HCT116 (cell line): ENCODE measurements at regions not wholly inside any gene's neighbourhood (a gene's known extent, or its start where the extent isn't known, plus 50 kb on each side); places are given as distances from the start of the nearest gene placed in this dataset.

Experiments used
- ATAC-seq: fragments of 200-7000 bp; cut with Tn5 transposase; 2 replicates; pipeline ENCODE4 v1.9.1; 2020; ENCODE audit warnings: mild to moderate bottlenecking, moderate library complexity
- BruUV-seq: library from RNA; stranded (reverse); fragments of 400-500 nt; replicated peaks from 2 replicates; lab custom pipeline; 2021; lab: Mats Ljungman, UMichigan
- CTCF ChIA-PET: fragments of 300-600 bp; sonication (Branson Sonifier 250); formaldehyde crosslinking; loops from one replicate; lab custom pipeline; 2021; ENCODE audit warnings: antibody characterized with exemption; lab: Charles Lee
- POLR2A ChIA-PET: fragments of 300-600, 350-600 bp; sonication (Branson Sonifier 250); formaldehyde crosslinking; loops from one replicate; lab custom pipeline; 2021; ENCODE audit warnings: antibody characterized with exemption; lab: Charles Lee
- RAD21 ChIA-PET, 2 experiments: fragments of 300-600 bp; sonication (Branson Sonifier 250); formaldehyde crosslinking; loops; one replicate each; lab custom pipeline; 2023; ENCODE audit warnings: low total read pairs in 2 of 2; ENCODE audit not compliant: uncharacterized antibody in 2 of 2, unreplicated experiment in 2 of 2, low non-redundant PET in 1 of 2; lab: Charles Lee
- DNase-seq: peaks from one replicate; pipeline ENCODE4 v3.0.0-alpha.2; 2010; ENCODE audit warnings: low read depth, low spot score
- H2AFZ ChIP-seq: fragments of 200-600 bp; shearing (Covaris generic), sonication (generic); 2 replicates; pipeline ENCODE4 v1.6.1; 2017; ENCODE audit warnings: low read depth, mixed run types, mixed read lengths, antibody characterized with exemption, low read length; ENCODE audit not compliant: poor library complexity, severe bottlenecking
- H3K27ac ChIP-seq: 2 replicates; pipeline ENCODE4 v1.5.1; 2012; ENCODE audit warnings: low read depth, low read length
- H3K27me3 ChIP-seq: fragments of 200-600 bp; sonication (generic); 2 replicates; pipeline ENCODE4 v1.6.1; 2016; ENCODE audit warnings: mixed run types, low read length, mixed read lengths; ENCODE audit not compliant: insufficient read depth
- H3K36me3 ChIP-seq, 2 experiments: fragments of 200-500 bp in 1 of 2; fragments of 200-600 bp in 1 of 2; sonication (Bioruptor generic) in 1 of 2; sonication (generic) in 1 of 2; 2 replicates each; pipeline versions ENCODE4 v1.5.1 to v1.6.1; 2014 to 2016; ENCODE audit warnings: low read length in 2 of 2, inconsistent platforms in 1 of 2, mixed read lengths in 1 of 2, mixed run types in 1 of 2; ENCODE audit not compliant: insufficient read depth in 2 of 2, control insufficient read depth in 1 of 2
- H3K4me1 ChIP-seq, 2 experiments: fragments of 200-600 bp in 1 of 2; sonication (generic) in 1 of 2; 2 replicates each; pipeline versions ENCODE4 v1.5.1 to v1.6.1; 2012 to 2017; ENCODE audit warnings: low read length in 2 of 2, inconsistent platforms in 1 of 2, mild to moderate bottlenecking in 1 of 2, mixed read lengths in 1 of 2, mixed run types in 1 of 2, moderate library complexity in 1 of 2; ENCODE audit not compliant: insufficient read depth in 2 of 2, control insufficient read depth in 1 of 2
- H3K4me2 ChIP-seq: fragments of 200-600 bp; sonication (generic); 2 replicates; pipeline ENCODE4 v1.6.1; 2017; ENCODE audit warnings: mixed run types, low read length, mixed read lengths
- H3K4me3 ChIP-seq, 2 experiments: fragments of 200-600 bp in 1 of 2; sonication (generic) in 1 of 2; replicated peaks in 1 of 2; 2 replicates each; pipeline ENCODE4 v1.5.1; 2011 to 2016; ENCODE audit warnings: low read length in 2 of 2, control low read depth in 1 of 2, low read depth in 1 of 2, mild to moderate bottlenecking in 1 of 2, mixed read lengths in 1 of 2, mixed run types in 1 of 2
- H3K79me2 ChIP-seq: fragments of 200-600 bp; sonication (generic); 2 replicates; pipeline ENCODE4 v1.6.1; 2017; ENCODE audit warnings: mild to moderate bottlenecking, mixed run types, low read length, moderate library complexity, mixed read lengths; ENCODE audit not compliant: insufficient read depth
- H3K9ac ChIP-seq: fragments of 200-600 bp; sonication (generic); 2 replicates; pipeline ENCODE4 v1.6.1; 2016; ENCODE audit warnings: low read length, mixed read lengths
- H3K9me2 ChIP-seq: fragments of 200-600 bp; sonication (generic), shearing (Covaris generic); 2 replicates; pipeline ENCODE4 v1.6.1; 2017; ENCODE audit warnings: mixed run types, mild to moderate bottlenecking, moderate library complexity; ENCODE audit not compliant: insufficient read depth
- H3K9me3 ChIP-seq, 2 experiments: fragments of 200-500 bp in 1 of 2; fragments of 200-600 bp in 1 of 2; sonication (Bioruptor generic) in 1 of 2; sonication (generic) in 1 of 2; 2 replicates each; pipeline ENCODE4 v1.6.1; 2014 to 2017; ENCODE audit warnings: low read length in 2 of 2, mixed read lengths in 2 of 2, inconsistent platforms in 1 of 2, low read depth in 1 of 2, mild to moderate bottlenecking in 1 of 2, mixed run types in 1 of 2, moderate library complexity in 1 of 2; ENCODE audit not compliant: control insufficient read depth in 1 of 2, insufficient read depth in 1 of 2
- H4K20me1 ChIP-seq: fragments of 200-600 bp; sonication (generic), shearing (Covaris generic); 2 replicates; pipeline ENCODE4 v1.6.1; 2017; ENCODE audit warnings: mixed run types, mild to moderate bottlenecking, moderate library complexity; ENCODE audit not compliant: insufficient read depth
- CEBPB ChIP-seq: IDR thresholded peaks from 2 replicates; pipeline ENCODE4 v1.6.1; 2012; ENCODE audit warnings: low read depth
- EZH2 ChIP-seq: fragments of 200-600 bp; sonication (generic); IDR thresholded peaks from 2 replicates; pipeline ENCODE4 v1.6.1; 2017; ENCODE audit warnings: antibody characterized with exemption, mixed run types
- EZH2phosphoT487 ChIP-seq: fragments of 200-600 bp; IDR thresholded peaks from 2 replicates; pipeline ENCODE4 v1.6.1; 2018; ENCODE audit warnings: antibody characterized with exemption, borderline replicate concordance
- MAX ChIP-seq: IDR thresholded peaks from 2 replicates; pipeline ENCODE4 v1.6.1; 2012
- SRF ChIP-seq: IDR thresholded peaks from 2 replicates; pipeline ENCODE4 v1.6.1; 2012; ENCODE audit warnings: low read depth
- intact Hi-C: fragments of 100-400 bp; cut with micrococcal nuclease; formaldehyde crosslinking; loops from 2 replicates; pipeline ENCODE4 v1.10.0; 2022

GRCh38 chr5:27473307-27474046, 435.1 kb upstream of the CDH9 start:
- intact Hi-C loops, result no loop called here
- TF ChIP-seq MAX, result no peak
- no peak for TF ChIP-seq EZH2phosphoT487
- no peak for TF ChIP-seq CEBPB
- no peak for TF ChIP-seq SRF
- TF ChIP-seq EZH2, result no peak
- BruUV-seq, result no TSS peak
- ATAC-seq (no peak), DNase-seq (no peak)
- Histone ChIP-seq H3K4me1 (no peaks in the 10 kb centered on the region), H4K20me1 (no peaks in the 10 kb centered on the region; the same call in 1 of the 2 replicates), H3K79me2 (no peaks in the 10 kb centered on the region), H3K27me3 (no peaks in the 10 kb centered on the region), H2AFZ (no peak overlapping the region), H3K9ac (no peak overlapping the region), H3K9me2 (no peaks in the 10 kb centered on the region), H3K36me3 (no peaks in the 10 kb centered on the region), H3K27ac (no peak overlapping the region), H3K4me2 (no peak overlapping the region; the same call in 1 of the 2 replicates), H3K9me3 (peaks cover 6 to 27% of the 10 kb centered on the region in 2 experiments; a peak in 2 of 4 replicates), H3K4me3 (peak overlapping the region; percentile 6 to 36; a peak in 3 of 4 replicates)
- POLR2A ChIA-PET, result no interaction called here
- RAD21 ChIA-PET, result no interaction called here
- CTCF ChIA-PET, result no interaction called here

- H3K4me1 ChIP-seq, result no peaks in the 10 kb centered on the region
- no peak overlapping the region; the same call in 1 of the 2 replicates for H3K4me2 ChIP-seq
- no peaks in the 10 kb centered on the region for H3K79me2 ChIP-seq
- no peak overlapping the region for H2AFZ ChIP-seq
- no peak for TF ChIP-seq EZH2
- TF ChIP-seq, all 23 proteins: peak for 0
- DNase-seq (no peak), ATAC-seq (no peak)
- Histone ChIP-seq H3K9me2 (no peaks in the 10 kb centered on the region), H3K36me3 (no peaks in the 10 kb centered on the region), H3K9me3 (peaks cover 6 to 27% of the 10 kb centered on the region in 2 experiments; a peak in 2 of 4 replicates), H3K27me3 (no peaks in the 10 kb centered on the region), H3K4me3 (peak overlapping the region; percentile 6 to 36), H3K27ac (no peak overlapping the region), H4K20me1 (no peaks in the 10 kb centered on the region; the same call in 1 of the 2 replicates), H3K9ac (no peak overlapping the region)
- CTCF ChIA-PET, result no interaction called here
- POLR2A ChIA-PET, result no interaction called here
- RAD21 ChIA-PET, result no interaction called here
- intact Hi-C loops, result no loop called here
- no TSS peak for BruUV-seq
Observed at GRCh38 chr5:27472871-27473270, 434.5 kb upstream of the CDH9 start.
